Activated CD8-positive, alpha-beta memory T cell treated with anti-CD3 and anti-CD28 coated beads for 24 hours (primary cell): ENCODE measurements at regions not wholly inside any gene's neighbourhood (a gene's known extent, or its start where the extent isn't known, plus 50 kb on each side); places are given as distances from the start of the nearest gene placed in this dataset.

ENCODE experiments used
- DNase-seq: peaks from one replicate; pipeline ENCODE4 v3.0.0-alpha.2; 2020

GRCh38 chr2:22525681-22526080, 859.3 kb upstream of the KLHL29 start:
- DNase-seq, result no peak

GRCh38 chr2:22530131-22530530, 854.8 kb upstream of the KLHL29 start:
- no peak for DNase-seq

GRCh38 chr2:22536133-22536532, 848.8 kb upstream of the KLHL29 start:
- no peak for DNase-seq

GRCh38 chr2:22554453-22554852, 830.5 kb upstream of the KLHL29 start:
- no peak for DNase-seq

GRCh38 chr2:22557406-22557805, 827.6 kb upstream of the KLHL29 start:
- no peak for DNase-seq

GRCh38 chr2:22560021-22560420, 825.0 kb upstream of the KLHL29 start:
- DNase-seq, result no peak

- no peak for DNase-seq
These were observed 805.6 kb upstream of the KLHL29 start for GRCh38 chr2:22579341-22579740.

- DNase-seq, result no peak
These were observed 802.9 kb upstream of the KLHL29 start for GRCh38 chr2:22582107-22582506.

GRCh38 chr2:22596306-22596705, 788.7 kb upstream of the KLHL29 start:
- no peak for DNase-seq

GRCh38 chr2:22600156-22600555, 784.8 kb upstream of the KLHL29 start:
- DNase-seq, result no peak

- DNase-seq, result no peak
These were observed 784.0 kb upstream of the KLHL29 start for GRCh38 chr2:22600999-22601398.

GRCh38 chr2:22604136-22604535, 780.8 kb upstream of the KLHL29 start:
- DNase-seq, result no peak

GRCh38 chr2:22616031-22616430, 768.9 kb upstream of the KLHL29 start:
- DNase-seq, result no peak

- DNase-seq, result no peak
These were observed 761.4 kb upstream of the KLHL29 start for GRCh38 chr2:22623620-22624019.

GRCh38 chr2:22626621-22627020, 758.4 kb upstream of the KLHL29 start:
- no peak for DNase-seq

- DNase-seq, result no peak
These were observed 756.8 kb upstream of the KLHL29 start for GRCh38 chr2:22628221-22628620.

- DNase-seq, result no peak
These were observed 756.1 kb upstream of the KLHL29 start for GRCh38 chr2:22628906-22629305.

GRCh38 chr2:22634167-22634566, 750.8 kb upstream of the KLHL29 start:
- DNase-seq, result no peak

GRCh38 chr2:22656426-22656825, 728.6 kb upstream of the KLHL29 start:
- DNase-seq, result no peak

GRCh38 chr2:22673529-22673928, 711.5 kb upstream of the KLHL29 start:
- no peak for DNase-seq

- no peak for DNase-seq
These were observed 701.1 kb upstream of the KLHL29 start for GRCh38 chr2:22683914-22684313.

- no peak for DNase-seq
These were observed 694.9 kb upstream of the KLHL29 start for GRCh38 chr2:22690096-22690495.

- no peak for DNase-seq
These were observed 693.3 kb upstream of the KLHL29 start for GRCh38 chr2:22691666-22692065.

GRCh38 chr2:22692746-22693145, 692.2 kb upstream of the KLHL29 start:
- no peak for DNase-seq

GRCh38 chr2:22694300-22694699, 690.7 kb upstream of the KLHL29 start:
- DNase-seq, result no peak

- no peak for DNase-seq
These were observed 690.1 kb upstream of the KLHL29 start for GRCh38 chr2:22694856-22695255.
